HepG2 (cell line): ENCODE measurements at regions not wholly inside any gene's neighbourhood (a gene's known extent, or its start where the extent isn't known, plus 50 kb on each side); places are given as distances from the start of the nearest gene placed in this dataset.

Experiments used
- ATAC-seq: fragments of 200-7000 bp; cut with Tn5 transposase; 3 replicates; pipeline ENCODE4 v1.9.1; 2020; ENCODE audit warnings: mild to moderate bottlenecking, moderate library complexity
- BruUV-seq: library from RNA; stranded (reverse); fragments of 400-500 nt; replicated peaks from 2 replicates; lab custom pipeline; 2021; lab: Mats Ljungman, UMichigan
- CTCF ChIA-PET: fragments of 300-600 bp; formaldehyde crosslinking; extraction: SDS; loops from one replicate; lab custom pipeline; 2021; ENCODE audit warnings: low total read pairs, inconsistent platforms, low intra/inter-chr PET ratio; lab: Yijun Ruan, JAX
- POLR2A ChIA-PET: fragments of 350-600 bp; sonication (Branson Sonifier 250); formaldehyde crosslinking; loops from one replicate; lab custom pipeline; 2020; ENCODE audit warnings: antibody characterized with exemption, inconsistent platforms; lab: Yijun Ruan, JAX
- DNase-seq: peaks from one replicate; pipeline ENCODE4 v3.0.0-alpha.2; 2015; ENCODE audit warnings: low spot score
- FAIRE-seq: peaks from 3 replicates; lab custom pipeline; 2011; peaks lifted over from hg19 to GRCh38; lab: Jason Lieb, UNC
- H2AFZ ChIP-seq: one replicate; pipeline ENCODE4 v1.6.1; 2011; ENCODE audit warnings: low read length, inconsistent platforms
- H3K27ac ChIP-seq: fragments of 300-600 bp; 3 replicates; pipeline ENCODE4 v1.8.0; 2011; ENCODE audit warnings: mixed run types, mild to moderate bottlenecking, mixed read lengths, low read length, inconsistent platforms; ENCODE audit not compliant: insufficient read depth; ENCODE audit errors: extremely low read length
- H3K27me3 ChIP-seq, 2 experiments: fragments of 200-600 bp in 1 of 2; 2 replicates in 1 of 2; 3 replicates in 1 of 2; pipeline versions ENCODE4 v1.6.0 to v1.8.0; 2011; ENCODE audit warnings: low read length in 2 of 2, mild to moderate bottlenecking in 2 of 2, moderate library complexity in 2 of 2, inconsistent platforms in 1 of 2; ENCODE audit not compliant: insufficient read depth in 2 of 2, control insufficient read depth in 1 of 2
- H3K36me3 ChIP-seq, 2 experiments: fragments of 200-600 bp in 1 of 2; replicated peaks in 1 of 2; 2 replicates in 1 of 2; 3 replicates in 1 of 2; pipeline versions ENCODE4 v1.5.1 to v1.8.0; 2011; ENCODE audit warnings: low read length in 2 of 2, inconsistent platforms in 1 of 2; ENCODE audit not compliant: insufficient read depth in 2 of 2, control insufficient read depth in 1 of 2
- H3K4me1 ChIP-seq: 2 replicates; pipeline ENCODE4 v1.5.1; 2012; ENCODE audit warnings: low read length, inconsistent platforms; ENCODE audit not compliant: insufficient read depth
- H3K4me2 ChIP-seq: 2 replicates; pipeline ENCODE4 v1.6.0; 2011; ENCODE audit warnings: low read depth, low read length, inconsistent platforms
- H3K4me3 ChIP-seq, 3 experiments: fragments of 200-600 bp in 1 of 3; sonication (generic), shearing (Covaris generic) in 1 of 3; replicated peaks in 1 of 3; 2 replicates each; pipeline ENCODE4 v1.5.1; 2011 to 2016; ENCODE audit warnings: low read length in 3 of 3, inconsistent platforms in 2 of 3, low read depth in 2 of 3, mild to moderate bottlenecking in 2 of 3, control low read depth in 1 of 3, mixed read lengths in 1 of 3; ENCODE audit not compliant: insufficient read depth in 1 of 3
- H3K79me2 ChIP-seq: one replicate; pipeline ENCODE4 v1.6.1; 2011; ENCODE audit warnings: low read length, inconsistent platforms; ENCODE audit not compliant: insufficient read depth
- H3K9ac ChIP-seq: 2 replicates; pipeline ENCODE4 v1.6.0; 2011; ENCODE audit warnings: mild to moderate bottlenecking, low read depth, low read length, inconsistent platforms; ENCODE audit not compliant: insufficient read depth
- H3K9me3 ChIP-seq: 2 replicates; pipeline ENCODE4 v1.5.1; 2012; ENCODE audit warnings: mild to moderate bottlenecking, low read length
- H4K20me1 ChIP-seq: 2 replicates; pipeline ENCODE4 v1.6.0; 2011; ENCODE audit warnings: inconsistent platforms, mild to moderate bottlenecking, low read length, moderate library complexity; ENCODE audit not compliant: insufficient read depth
- CENPT ChIP-seq: sonication (generic); formaldehyde crosslinking; IDR thresholded peaks from 2 replicates; pipeline ENCODE4 v1.8.0; 2022; ENCODE audit warnings: low read depth, mild to moderate bottlenecking, moderate library complexity, missing genetic modification reagents
- EHMT2 ChIP-seq: fragments of 200-600 bp; sonication (generic); IDR thresholded peaks from 2 replicates; pipeline ENCODE4 v1.7.0; 2017; ENCODE audit warnings: antibody characterized with exemption, low read depth, low read length, borderline replicate concordance
- FOXK2 ChIP-seq: fragments of 450-650 bp; IDR thresholded peaks from 2 replicates; pipeline ENCODE4 v1.6.1; 2016
- FUBP1 ChIP-seq: sonication (generic); formaldehyde crosslinking; IDR thresholded peaks from 2 replicates; pipeline ENCODE4 v1.5.1; 2020; ENCODE audit warnings: missing genetic modification reagents, mild to moderate bottlenecking, borderline replicate concordance
- NCOA2 ChIP-seq: sonication (generic); formaldehyde crosslinking; IDR thresholded peaks from 2 replicates; pipeline ENCODE4 v1.8.0; 2022; ENCODE audit warnings: inconsistent platforms
- POGZ ChIP-seq: sonication (generic); formaldehyde crosslinking; IDR thresholded peaks from 2 replicates; pipeline ENCODE4 v1.4.0; 2020; ENCODE audit warnings: mild to moderate bottlenecking, missing genetic modification reagents
- SRSF4 ChIP-seq: fragments of 200-400 bp; formaldehyde crosslinking; IDR thresholded peaks from one replicate; pipeline ENCODE4 v1.6.1; 2018; ENCODE audit warnings: mild to moderate bottlenecking, low read depth, low read length, moderate library complexity; ENCODE audit not compliant: poor library complexity, severe bottlenecking
- TIGD3 ChIP-seq: sonication (generic); formaldehyde crosslinking; IDR thresholded peaks from 2 replicates; pipeline ENCODE4 v1.5.1; 2020; ENCODE audit warnings: mild to moderate bottlenecking, missing genetic modification reagents, borderline replicate concordance
- ZNF17 ChIP-seq: sonication (generic); formaldehyde crosslinking; IDR thresholded peaks from 2 replicates; pipeline ENCODE4 v1.5.0; 2020; ENCODE audit warnings: mild to moderate bottlenecking, missing genetic modification reagents
- ZNF503 ChIP-seq: sonication (generic); formaldehyde crosslinking; IDR thresholded peaks from 2 replicates; pipeline ENCODE4 v1.4.0; 2020; ENCODE audit warnings: missing genetic modification reagents
- ZNF777 ChIP-seq: sonication (generic); formaldehyde crosslinking; IDR thresholded peaks from 2 replicates; pipeline ENCODE4 v1.4.0; 2020; ENCODE audit warnings: missing genetic modification reagents
- ZNF784 ChIP-seq: sonication (generic); formaldehyde crosslinking; IDR thresholded peaks from 2 replicates; pipeline ENCODE4 v1.5.1; 2020; ENCODE audit warnings: missing genetic modification reagents, mild to moderate bottlenecking, borderline replicate concordance
- ZSCAN25 ChIP-seq: sonication (generic); formaldehyde crosslinking; IDR thresholded peaks from 2 replicates; pipeline ENCODE4 v1.8.0; 2022; ENCODE audit warnings: mild to moderate bottlenecking, missing genetic modification reagents
- WGBS: methylation state at CpG from one replicate; pipeline ENCODE4 v1.1.6; 2017; ENCODE audit warnings: low lambda C conversion rate; 5-methylcytosine and 5-hydroxymethylcytosine counted together
- in situ Hi-C: cut with HindIII; loops from 2 replicates; pipeline ENCODE4 v1.10.0; 2017; ENCODE audit warnings: low pct_unique_long_range_greater_than_20kb; ENCODE audit not compliant: extremely low pct_ligation_motif_present
- intact Hi-C: fragments of 100-400 bp; cut with micrococcal nuclease; formaldehyde crosslinking; loops from one replicate; pipeline ENCODE4 v1.10.0; 2022; ENCODE audit not compliant: unreplicated experiment

GRCh38 chr18:39380186-39380725 lies 1814.7 kb upstream of the CELF4 start:
- no peak overlapping the region for H2AFZ ChIP-seq
- H3K4me3 ChIP-seq: no peak overlapping the region
- TF ChIP-seq FUBP1 (CRISPR knock-in tag) (no peak), CENPT (CRISPR knock-in tag) (no peak), FOXK2 (no peak), ZSCAN25 (CRISPR knock-in tag) (no peak), EHMT2 (no peak)
- no peaks in the 10 kb centered on the region; a peak in 1 of 5 replicates for H3K27me3 ChIP-seq
- no peaks in the 10 kb centered on the region for H3K36me3 ChIP-seq
- ChIA-PET CTCF (no interaction called here), POLR2A (no interaction called here)
- H3K4me2 ChIP-seq: no peak overlapping the region
- no peaks in the 10 kb centered on the region for H4K20me1 ChIP-seq
- no peak for ATAC-seq
- intact Hi-C loops: no loop called here
- no peak overlapping the region for H3K27ac ChIP-seq
- no TSS peak for BruUV-seq
- in situ Hi-C loops: no loop called here
- no peak overlapping the region for H3K9ac ChIP-seq
- DNase-seq: no peak
- no peak for FAIRE-seq
- WGBS: 81% methylated on average over 3 of the region's 3 CpGs
- H3K9me3 ChIP-seq: no peaks in the 10 kb centered on the region
- no peaks in the 10 kb centered on the region for H3K79me2 ChIP-seq
- no peaks in the 10 kb centered on the region for H3K4me1 ChIP-seq

GRCh38 chr18:39375066-39375465 lies 1809.5 kb upstream of the CELF4 start:
- no peak for DNase-seq
- H2AFZ ChIP-seq: no peak overlapping the region
- FAIRE-seq: no peak
- no peaks in the 10 kb centered on the region for H3K36me3 ChIP-seq
- H3K27me3 ChIP-seq: no peaks in the 10 kb centered on the region
- no peak for ATAC-seq
- H3K4me2 ChIP-seq: no peak overlapping the region
- H4K20me1 ChIP-seq: no peaks in the 10 kb centered on the region
- no peak overlapping the region for H3K27ac ChIP-seq
- H3K79me2 ChIP-seq: no peaks in the 10 kb centered on the region
- 98% methylated on average over 2 of the region's 2 CpGs for WGBS
- ChIA-PET CTCF (no interaction called here), POLR2A (no interaction called here)
- H3K9me3 ChIP-seq: no peaks in the 10 kb centered on the region
- intact Hi-C loops: no loop called here
- no peaks in the 10 kb centered on the region for H3K4me1 ChIP-seq
- in situ Hi-C loops: no loop called here
- H3K9ac ChIP-seq: no peak overlapping the region
- no TSS peak for BruUV-seq
- H3K4me3 ChIP-seq: no peak overlapping the region
- no peak for TF ChIP-seq POGZ (CRISPR knock-in tag)
- no peak for TF ChIP-seq NCOA2 (CRISPR knock-in tag)
- TF ChIP-seq TIGD3 (CRISPR knock-in tag): no peak
- no peak for TF ChIP-seq ZNF777 (CRISPR knock-in tag)
- TF ChIP-seq SRSF4: no peak
- no peak for TF ChIP-seq ZNF784
- no peak for TF ChIP-seq ZNF503 (CRISPR knock-in tag)
- no peak for TF ChIP-seq ZNF17
